Activated naive CD4-positive, alpha-beta T cell treated with Interleukin-2 at 50 U/mL for 16 hours (primary cell): ENCODE measurements at regions not wholly inside any gene's neighbourhood (a gene's known extent, or its start where the extent isn't known, plus 50 kb on each side); places are given as distances from the start of the nearest gene placed in this dataset.
"Not testable (repeated sequence)": the region's sequence is repeated elsewhere in the genome, so short reads cannot be mapped to it uniquely, and the experiment has no call there.

Experiments used
- DNase-seq: peaks from one replicate; pipeline ENCODE4 v3.0.0-alpha.2; 2020

DNA sequence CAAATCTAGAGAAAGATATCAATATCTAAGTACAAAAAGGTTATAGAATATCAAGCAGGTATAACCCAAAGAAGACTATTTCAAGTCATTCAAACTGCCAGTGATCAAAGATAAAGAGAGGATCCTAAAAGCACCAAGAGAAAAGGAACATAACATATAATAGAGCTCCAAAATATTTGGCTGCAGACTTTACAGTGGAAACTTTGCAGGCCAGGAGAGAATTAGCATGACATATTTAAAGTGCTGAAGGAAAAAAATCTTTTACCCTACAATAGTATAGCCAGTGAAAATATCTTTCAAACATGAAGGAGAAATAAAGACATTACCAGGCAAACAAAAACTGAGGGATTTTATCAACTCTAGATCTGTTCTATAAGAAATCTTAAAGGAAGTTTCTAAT is 254.3 kb upstream of the ARHGEF26 start:
- DNase-seq, result no peak

DNA sequence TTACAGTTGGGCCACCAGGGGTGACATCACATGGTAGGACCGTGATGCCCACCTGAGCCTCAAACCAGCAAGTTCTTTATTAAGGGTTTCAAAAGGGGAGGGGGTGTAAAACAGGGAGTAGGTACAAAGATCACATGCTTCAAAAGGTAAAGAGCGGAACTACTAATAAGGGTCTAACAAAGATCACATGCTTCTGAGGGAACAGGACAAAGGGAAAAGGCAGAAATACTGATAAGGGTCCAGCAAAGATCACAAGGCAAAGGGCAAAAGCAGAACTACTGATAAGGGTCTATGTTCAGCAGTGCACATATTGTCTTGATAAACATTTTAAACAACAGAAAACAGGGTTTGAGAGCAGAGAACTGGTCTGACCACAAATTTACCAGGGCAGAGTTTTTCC is 246.8 kb upstream of the ARHGEF26 start:
- not testable (repeated sequence) for DNase-seq

DNA sequence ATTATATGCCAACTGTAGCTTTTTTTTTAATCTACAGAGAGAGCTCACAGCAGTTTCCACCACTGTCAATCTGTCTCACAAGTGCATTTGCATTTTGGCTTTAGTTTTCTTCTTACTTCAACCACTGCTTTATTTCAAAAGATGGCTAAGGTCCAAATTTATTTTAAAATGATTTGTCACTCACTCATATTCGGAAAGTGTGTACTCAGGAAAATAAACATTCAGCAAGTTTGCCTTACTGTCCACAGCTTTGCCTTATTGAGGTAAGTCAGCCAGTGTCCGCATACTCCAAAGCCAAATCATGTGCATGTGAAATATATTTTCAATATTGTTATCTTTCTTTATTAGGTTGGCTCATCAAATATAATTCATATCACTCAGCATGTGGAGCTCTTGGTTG is 240.7 kb upstream of the ARHGEF26 start:
- no peak for DNase-seq

DNA sequence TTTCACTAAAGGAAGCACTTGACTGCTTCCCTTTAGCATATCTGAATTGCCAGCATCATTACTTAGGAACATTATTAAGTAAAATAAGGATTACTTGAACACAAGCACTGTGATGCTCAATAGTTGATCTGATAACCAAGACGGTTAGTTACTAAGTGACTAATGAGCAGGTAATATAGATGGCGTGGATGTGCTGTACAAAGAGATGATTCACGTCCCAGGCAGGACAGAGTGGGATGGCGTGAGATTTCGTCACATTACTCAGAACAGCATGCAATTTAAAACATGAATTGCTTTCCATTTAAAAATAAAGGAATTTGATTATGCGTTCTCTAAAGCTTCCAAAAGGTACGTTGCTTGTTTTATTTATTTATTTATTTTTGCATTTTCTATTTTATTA is 240.0 kb upstream of the ARHGEF26 start:
- no peak for DNase-seq

DNA sequence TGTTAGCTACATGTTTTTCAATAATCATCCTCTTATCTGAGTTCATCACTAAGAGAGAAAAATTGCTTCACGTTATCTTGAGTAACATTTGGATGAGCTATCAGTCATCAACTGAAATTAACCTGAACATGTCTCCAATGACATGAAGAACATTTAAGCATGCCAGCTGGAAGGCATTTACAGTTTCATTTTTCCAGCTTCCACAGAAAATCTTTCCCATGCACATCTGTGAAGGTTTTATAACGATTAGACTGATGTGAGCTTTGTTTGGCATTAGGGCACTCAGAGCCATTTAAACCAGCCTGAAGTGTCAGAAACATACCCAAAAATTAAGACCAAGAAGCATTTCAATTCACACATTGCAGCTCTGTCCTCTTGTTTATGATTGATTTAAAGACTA is 235.8 kb upstream of the ARHGEF26 start:
- DNase-seq, result no peak

DNA sequence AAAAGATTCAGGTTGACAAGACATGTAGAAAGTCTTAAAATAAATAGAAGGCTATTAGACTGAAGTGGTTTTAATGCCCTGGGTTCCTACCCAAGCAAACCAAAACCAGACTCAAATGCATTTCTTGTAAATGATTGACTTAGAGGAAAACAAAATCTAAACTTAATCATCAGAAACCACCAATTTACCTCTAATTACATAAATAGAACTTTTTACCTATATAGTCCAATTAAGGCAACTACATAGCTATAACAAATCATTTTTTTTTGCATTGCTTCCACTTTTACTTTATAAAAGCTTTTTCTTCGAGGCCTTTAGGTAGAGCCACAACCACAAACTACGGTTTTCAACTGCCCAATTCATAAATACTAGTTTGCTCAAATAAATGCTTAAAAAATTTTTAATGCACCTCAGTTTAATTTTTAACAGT is 231.3 kb upstream of the ARHGEF26 start:
- no peak for DNase-seq

DNA sequence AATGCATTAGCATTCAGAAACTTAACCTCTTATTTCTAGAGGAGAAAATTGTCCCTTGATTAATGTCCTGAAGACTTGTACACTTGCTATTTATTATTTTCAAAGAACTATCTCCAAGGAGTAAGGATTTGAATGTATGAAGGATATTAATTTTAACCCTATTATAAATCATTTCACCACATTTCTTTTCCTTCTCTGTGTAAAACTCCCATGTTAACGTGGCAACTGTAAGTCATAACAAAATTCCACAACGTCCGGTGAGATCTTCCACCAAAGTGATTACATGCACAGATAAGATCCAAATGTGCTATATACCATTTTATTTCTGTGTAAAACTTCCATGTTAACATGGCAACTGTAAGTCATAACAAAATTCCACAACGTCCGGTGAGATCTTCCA is 229.1 kb upstream of the ARHGEF26 start:
- DNase-seq, result no peak

DNA sequence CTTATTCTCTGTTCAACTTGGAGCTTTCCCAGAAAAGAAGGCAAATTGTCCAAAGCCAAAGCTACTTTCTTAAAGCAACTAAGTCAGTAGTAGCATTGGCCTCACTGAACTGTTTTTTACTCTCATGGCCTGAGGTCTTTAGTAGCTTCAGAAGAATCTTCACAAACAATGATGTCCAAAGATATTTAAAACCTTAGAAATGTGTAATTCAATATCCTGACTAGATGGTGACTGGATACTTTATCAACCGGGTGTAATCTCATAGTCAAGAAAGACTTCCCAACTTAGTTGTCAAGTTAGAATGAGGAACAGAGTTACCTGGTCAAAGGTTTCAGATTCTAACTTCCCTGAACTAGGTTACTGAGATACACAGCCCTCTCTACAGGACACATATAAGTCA is 226.3 kb upstream of the ARHGEF26 start:
- no peak for DNase-seq

DNA sequence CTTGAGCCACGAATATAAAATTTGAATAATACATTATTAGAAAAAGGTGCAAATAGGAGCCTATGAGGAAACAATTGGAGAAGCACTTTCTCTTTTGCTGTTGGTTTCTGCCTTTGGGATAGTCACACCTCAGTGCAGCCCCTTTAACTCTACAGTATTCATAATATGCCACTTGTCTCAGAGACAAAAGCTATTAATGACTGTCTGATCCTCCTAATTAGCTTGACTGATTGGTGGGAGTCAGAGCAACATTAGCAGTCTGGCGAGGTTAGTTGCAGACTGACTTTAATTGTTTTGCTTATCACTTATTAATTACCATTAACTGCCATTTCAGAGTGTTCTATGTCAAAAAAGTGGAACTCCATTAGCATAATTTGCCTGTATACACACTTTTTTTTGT is 225.0 kb upstream of the ARHGEF26 start:
- DNase-seq, result no peak

DNA sequence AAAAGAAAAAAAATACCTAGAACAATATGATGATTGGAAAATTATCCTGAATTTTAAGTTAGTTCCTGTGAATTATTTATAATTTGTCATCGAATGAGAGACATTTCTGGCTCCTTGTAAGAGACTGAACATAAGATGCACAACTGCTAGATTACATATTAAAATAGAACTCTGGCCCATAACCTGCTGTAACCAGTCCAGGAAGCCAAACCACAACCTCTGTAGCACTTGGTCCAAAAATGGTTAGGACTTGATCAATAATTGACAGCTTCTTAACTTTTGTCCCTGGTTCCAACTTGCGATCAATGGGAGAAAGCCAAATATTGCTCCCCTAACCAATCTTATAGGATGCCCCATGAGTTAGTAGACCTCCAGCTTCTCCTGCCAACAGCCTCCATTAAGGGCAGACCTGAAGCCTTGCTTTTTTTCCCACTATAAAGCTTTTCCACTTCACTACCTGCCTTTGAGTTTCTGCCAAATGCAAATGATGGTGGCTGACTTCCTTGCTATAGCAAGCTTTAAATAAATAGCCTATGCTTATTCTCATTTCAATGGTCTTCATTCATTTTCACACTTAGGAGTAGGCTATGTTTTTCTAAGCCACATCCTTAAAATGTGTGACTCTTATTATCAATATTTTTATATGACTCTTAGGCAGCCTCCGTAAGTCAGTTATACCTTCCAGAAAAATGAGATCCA is 224.0 kb upstream of the ARHGEF26 start:
- DNase-seq, result no peak

DNA sequence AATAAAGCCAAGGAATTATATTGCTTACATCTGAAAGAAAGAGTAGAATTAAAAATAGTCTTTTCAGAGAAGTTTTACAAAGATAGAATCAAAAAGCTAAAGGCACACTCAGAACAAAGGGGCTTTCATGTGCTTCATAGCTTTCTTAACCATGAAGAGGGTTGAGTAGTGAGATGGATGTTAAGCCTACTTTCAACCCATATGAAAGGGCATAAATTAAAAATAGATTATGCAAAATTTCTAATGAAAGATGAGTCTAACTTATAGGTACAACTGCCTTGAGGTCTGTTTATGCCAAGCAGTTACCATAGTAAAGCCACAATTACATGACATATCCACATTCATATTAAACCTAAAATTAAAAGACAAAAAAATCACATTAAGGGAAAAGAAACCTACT is 223.3 kb upstream of the ARHGEF26 start:
- DNase-seq, result no peak

DNA sequence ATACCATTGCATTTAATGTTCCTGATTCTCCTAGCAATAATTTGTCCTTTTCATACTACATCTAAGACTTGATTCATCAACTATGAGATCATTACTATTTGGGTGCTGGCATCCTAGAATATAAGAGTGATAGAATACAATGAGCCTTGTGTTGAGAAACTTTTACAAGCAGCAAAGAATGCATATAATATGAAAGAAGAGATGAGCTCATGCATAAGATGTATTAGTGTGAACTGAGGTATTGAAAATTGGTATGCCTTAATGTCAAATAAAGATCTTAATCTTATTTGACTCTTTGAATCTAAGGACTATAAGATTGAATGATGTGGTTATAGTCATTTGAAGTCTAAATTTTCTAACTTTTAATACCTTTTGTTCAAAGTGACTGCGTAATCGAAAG is 220.0 kb upstream of the ARHGEF26 start:
- no peak for DNase-seq

DNA sequence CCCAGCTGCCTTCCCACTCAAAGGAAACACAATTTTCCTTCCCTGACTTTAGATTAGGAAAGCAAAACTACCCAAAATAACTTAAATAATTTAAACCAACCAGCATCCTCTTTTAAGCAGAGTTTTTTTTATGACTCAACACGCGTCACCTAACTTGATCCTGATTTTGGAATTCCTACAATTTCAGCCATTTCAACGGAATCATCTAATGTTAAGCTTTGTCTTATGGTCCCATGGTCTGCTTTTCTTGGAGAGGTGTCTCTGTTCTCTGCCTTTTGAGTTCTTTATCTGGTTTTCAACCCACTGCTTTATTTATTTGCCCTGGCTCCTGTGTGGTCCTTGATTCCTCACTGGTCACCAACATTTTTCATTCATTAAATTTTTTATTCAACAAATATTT is 219.2 kb upstream of the ARHGEF26 start:
- DNase-seq, result no peak

DNA sequence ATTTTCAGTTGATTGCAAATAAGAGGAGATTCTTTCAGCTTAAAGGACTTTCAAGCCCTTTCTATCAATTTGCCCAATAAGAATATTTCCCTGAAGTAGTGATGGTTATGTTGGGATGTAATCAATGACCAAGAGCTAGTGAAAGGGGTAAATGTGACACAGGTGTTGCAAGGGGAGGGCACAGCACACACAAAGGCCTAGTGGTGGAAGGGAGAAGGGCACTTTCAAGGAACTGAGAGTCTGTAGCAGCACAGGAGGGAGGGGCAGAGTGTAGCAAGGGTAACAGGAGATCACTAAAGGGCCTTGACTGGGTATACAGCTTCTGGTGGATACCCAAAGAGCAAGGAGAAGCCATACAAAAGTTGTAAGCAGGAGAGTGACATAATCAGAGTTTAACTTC is 217.8 kb upstream of the ARHGEF26 start:
- no peak for DNase-seq

DNA sequence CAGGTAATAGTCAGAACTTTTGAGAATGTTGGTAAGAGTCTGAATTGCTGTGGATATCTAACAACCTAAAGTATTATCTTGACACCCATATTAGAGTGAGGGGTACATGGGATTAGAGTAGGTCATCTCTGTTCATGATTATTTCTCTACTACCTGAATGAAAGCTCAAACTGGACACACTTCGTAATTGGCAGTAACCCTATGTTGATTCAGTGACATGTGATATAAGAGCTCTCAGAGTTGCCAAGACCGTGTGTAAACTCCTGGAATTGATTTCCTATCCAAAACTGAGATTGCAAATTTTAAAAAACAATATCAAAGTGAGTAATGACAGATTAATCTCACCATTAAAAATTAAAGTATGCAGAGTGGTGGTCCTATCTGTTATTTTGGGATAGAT is 214.8 kb upstream of the ARHGEF26 start:
- no peak for DNase-seq

DNA sequence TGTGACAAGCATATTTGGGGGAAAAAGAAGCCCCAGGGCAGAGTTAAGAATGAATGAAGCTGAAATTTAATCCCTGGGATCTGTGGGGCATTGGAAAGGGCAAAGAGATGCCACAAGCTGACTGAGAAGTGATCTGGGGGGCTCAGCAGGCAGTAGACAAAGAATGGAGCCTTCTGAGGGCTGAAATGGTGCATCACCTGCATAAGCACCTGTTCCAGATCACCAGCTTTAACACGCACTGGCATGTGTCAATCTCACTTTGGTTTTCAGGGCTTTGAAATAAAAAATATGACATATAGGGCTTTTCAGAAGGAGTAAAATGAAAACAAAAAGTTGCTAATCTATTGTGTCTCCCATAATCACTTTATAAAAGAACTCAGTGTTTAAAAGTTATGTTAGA is 210.8 kb upstream of the ARHGEF26 start:
- no peak for DNase-seq

DNA sequence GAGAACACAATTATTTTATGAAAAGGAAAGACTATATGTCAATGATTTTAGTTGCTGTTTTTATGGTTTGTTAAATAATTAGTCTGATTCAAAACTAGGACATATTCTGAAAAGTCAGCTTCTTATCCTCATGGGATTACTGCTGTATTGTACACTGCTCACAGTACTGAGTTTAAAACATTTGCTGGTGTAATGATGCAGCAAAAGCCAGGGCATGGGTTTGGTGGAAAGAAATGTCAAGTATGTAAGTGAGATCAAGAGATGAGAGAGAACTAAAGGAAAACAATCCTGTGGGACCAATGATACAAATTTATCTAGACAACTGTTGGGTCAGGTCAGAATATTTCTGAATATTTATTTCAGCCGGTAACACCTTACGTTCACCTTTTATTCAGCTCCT is 210.1 kb upstream of the ARHGEF26 start:
- DNase-seq, result no peak

DNA sequence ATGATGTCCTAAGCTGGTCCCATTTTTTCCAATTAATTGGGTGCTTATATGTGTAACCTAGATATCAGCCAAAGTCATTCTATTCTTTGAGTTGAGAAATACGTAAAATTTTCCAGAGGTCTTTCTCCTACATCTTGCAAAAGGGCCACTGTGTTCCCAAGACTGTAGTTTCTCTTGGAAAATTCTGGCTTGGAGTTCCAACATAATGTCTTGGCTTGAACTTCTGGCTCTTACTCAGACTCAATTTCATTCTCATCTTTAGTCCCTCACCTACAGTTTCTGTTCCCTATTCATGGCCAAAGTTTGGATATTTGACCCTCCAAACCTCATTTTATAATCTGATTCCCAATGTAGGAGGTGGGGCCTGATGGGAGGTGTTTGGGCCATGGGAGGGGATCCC is 201.4 kb upstream of the ARHGEF26 start:
- DNase-seq, result no peak

DNA sequence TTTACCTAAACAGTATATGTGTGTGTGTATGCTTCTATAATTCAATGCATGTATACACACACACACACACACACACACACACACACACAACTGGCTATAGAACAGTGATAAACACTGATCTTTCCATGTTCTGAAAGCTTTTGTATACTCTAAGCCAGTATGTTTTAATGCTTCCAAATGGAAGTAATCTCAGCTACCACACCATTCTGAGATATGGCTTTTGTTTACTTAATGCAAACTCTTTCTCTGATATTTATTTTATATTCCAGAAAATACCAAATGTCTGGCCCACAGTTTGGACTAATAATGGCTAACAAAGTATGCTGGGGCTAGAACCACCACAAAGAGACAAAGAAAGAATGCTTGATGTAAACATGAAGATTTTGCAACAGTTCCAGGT is 199.4 kb upstream of the ARHGEF26 start:
- DNase-seq, result no peak

DNA sequence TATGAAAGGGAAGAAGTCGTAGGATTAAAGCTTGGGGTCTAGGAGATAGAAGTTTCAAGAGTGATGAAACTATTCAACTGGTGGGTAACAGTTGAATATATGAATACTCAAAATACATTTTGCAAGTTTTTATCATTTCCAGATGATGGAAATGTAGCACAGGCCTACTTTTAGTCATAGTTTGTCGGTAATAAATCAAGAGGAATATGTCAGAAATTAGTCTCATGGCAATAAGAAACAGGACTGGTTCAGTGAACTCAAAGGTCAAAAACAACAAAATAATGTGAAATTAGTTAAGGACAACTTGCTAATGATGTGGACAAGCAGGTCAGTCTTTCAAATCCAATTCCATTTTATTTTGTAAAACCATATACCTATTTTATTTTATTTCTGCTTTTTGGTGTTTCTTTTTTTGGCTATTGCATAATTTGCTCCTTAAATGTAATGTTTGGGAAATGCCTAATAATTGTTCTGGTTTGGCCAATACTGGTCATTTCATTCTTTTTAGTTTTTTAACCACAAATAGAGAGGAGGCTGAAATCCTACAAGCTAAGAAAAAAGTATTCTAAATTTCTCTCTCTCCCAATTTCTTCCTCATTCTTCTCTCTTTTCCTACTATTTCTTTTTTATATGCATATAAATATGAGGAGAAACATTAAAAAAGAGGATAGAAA is 195.2 kb upstream of the ARHGEF26 start:
- no peak for DNase-seq

DNA sequence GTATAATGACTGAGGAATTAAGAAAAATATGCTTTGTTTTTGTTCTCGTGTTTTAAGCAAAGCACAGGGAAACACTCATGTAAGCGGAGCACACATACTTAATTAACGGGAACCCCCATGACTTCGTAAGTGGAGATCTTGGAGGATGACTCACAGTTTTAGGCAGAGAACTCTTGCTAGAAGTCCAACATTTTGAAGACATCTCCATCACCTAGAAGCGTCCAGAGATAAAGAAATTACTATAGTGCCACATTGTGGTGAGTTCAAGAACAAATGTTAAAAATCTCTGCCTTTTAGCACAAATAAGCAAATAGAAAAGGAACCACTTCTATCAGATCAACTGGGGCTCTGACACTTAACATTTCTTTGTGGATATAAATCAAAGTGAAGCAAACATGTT is 194.1 kb upstream of the ARHGEF26 start:
- no peak for DNase-seq

DNA sequence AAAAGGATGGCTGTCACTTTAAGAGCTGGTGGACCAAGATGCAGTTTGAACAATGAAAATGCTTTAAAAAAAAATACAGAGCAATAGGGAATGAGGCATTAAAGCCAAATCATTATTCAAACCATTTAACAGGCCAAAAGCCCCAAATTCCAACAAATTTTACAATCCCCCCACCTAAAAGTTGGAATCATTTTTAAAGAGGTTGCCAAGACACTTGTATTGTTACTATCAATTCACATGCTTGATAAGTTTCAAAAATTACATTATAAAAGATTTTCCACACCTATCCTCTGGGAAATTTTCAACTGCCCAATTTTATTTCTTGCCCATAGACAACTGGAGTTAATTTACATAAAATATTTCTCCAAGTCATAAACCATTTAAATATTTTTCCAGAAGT is 192.3 kb upstream of the ARHGEF26 start:
- no peak for DNase-seq

DNA sequence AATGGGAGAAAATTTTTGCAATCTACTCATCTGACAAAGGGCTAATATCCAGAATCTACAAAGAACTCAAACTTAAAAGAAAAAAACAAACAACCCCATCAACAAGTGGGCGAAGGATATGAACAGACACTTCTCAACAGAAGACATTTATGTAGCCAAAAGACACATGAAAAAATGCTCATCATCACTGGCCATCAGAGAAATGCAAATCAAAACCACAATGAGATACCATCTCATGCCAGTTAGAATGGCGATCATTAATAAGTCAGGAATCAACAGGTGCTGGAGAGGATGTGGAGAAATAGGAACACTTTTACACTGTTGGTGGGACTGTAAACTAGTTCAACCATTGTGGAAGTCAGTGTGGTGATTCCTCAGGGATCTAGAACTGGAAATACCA is 187.7 kb upstream of the ARHGEF26 start:
- DNase-seq, result not testable (repeated sequence)

DNA sequence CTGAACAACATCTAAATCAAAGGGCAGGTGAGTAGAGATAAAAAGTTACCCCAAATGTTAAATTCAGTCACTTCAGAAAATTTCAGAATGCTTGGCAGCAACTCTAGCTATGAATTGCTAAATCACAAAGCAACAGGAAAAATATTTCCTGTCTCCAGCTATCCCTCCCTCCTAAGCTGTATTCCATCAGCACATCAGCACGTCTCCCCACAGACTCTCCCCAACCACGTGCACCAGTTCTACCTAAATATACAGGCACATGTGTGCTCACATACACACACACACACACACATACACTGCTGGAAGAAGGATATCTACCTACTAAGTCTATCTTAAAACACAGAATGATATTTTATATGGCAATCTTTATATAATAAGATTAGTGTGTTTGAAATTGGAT is 177.1 kb upstream of the ARHGEF26 start:
- DNase-seq, result no peak

DNA sequence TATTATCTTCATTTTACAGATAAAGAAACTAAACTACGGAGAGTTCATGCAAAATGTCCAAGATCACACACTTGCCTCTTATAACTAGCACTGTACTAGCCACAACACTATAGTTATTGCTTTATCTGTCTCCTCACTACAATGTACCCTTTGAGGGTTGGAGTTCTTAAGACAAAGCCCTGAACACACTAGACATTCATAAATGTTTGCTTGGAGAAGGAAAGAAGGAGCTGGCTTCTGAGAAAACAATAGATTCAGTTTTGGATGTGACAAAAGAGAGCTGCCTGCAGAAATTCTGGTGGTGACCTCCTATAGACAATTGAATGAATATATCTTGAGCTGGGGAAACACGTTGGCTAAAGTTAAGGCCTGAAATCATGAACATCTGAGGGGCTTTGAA is 169.9 kb upstream of the ARHGEF26 start:
- no peak for DNase-seq
